Subcutaneous abdominal adipose tissue (tissue), 5 donors: ENCODE measurements at regions not wholly inside any gene's neighbourhood (a gene's known extent, or its start where the extent isn't known, plus 50 kb on each side); places are given as distances from the start of the nearest gene placed in this dataset.

Experiments
- H3K27ac ChIP-seq: one replicate; pipeline ENCODE4 v1.7.0; 2013; ENCODE audit warnings: low read depth, mild to moderate bottlenecking, inconsistent platforms, low read length, moderate library complexity
- H3K27me3 ChIP-seq, 5 donors: one replicate each; pipeline ENCODE4 v1.7.0; 2013; ENCODE audit warnings: low read length in 5 of 5, inconsistent platforms in 1 of 5; ENCODE audit not compliant: control insufficient read depth in 5 of 5, insufficient read depth in 4 of 5
- H3K36me3 ChIP-seq, 5 donors: one replicate each; pipeline ENCODE4 v1.7.0; 2013; ENCODE audit warnings: low read length in 5 of 5; ENCODE audit not compliant: control insufficient read depth in 5 of 5, insufficient read depth in 5 of 5
- H3K4me1 ChIP-seq, 5 donors: one replicate each; pipeline ENCODE4 v1.7.0; 2013; ENCODE audit warnings: low read length in 5 of 5, mild to moderate bottlenecking in 3 of 5, moderate library complexity in 1 of 5; ENCODE audit not compliant: control insufficient read depth in 5 of 5, insufficient read depth in 5 of 5
- H3K4me3 ChIP-seq, 5 donors: one replicate each; pipeline ENCODE4 v1.7.0; 2013; ENCODE audit warnings: low read length in 5 of 5, low read depth in 1 of 5
- H3K9ac ChIP-seq, 5 donors: one replicate each; pipeline ENCODE4 v1.7.0; 2013; ENCODE audit warnings: low read length in 5 of 5, mild to moderate bottlenecking in 4 of 5, moderate library complexity in 3 of 5
- H3K9me3 ChIP-seq, 5 donors: one replicate each; pipeline ENCODE4 v1.7.0; 2013; ENCODE audit warnings: low read length in 5 of 5; ENCODE audit not compliant: control insufficient read depth in 5 of 5
- donor health status: healthy.
- donor health status: healthy.
- donor health status: healthy.
- donor health status: healthy.
- donor health status: healthy.

DNA sequence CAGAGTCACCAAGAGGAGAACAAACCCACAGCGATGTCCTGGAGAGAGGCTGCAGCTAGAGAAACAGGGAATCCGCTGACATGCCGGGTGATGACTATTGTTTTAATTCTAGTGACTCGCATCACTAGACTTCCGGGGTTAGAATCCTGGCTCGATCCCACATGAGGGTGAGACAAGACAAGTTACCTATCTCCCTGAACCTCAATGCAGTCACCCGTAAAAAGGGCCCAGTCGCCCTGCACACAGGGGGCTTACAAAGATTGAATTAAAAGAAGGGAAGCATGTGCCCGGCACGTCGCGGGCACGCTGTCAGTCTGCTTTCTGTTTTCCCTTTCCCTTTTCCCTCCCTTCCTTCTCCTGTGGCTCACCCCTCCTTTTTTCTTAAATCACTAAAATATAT, 212.9 kb upstream of the FOXF1 start:
- no peaks in the 10 kb centered on the region for H3K36me3 ChIP-seq
- H3K27ac ChIP-seq = no peak overlapping the region
- peaks cover 0 to 14% (median 12%) of the 10 kb centered on the region in 5 donors for H3K4me1 ChIP-seq
- peaks cover 32 to 74% (median 60%) of the 10 kb centered on the region in 5 donors for H3K27me3 ChIP-seq
- peak overlapping the region in 4 of 5 donors; percentile 5 to 37 (median 17) for H3K4me3 ChIP-seq
- no peak overlapping the region for H3K9ac ChIP-seq
- H3K9me3 ChIP-seq = no peaks in the 10 kb centered on the region

DNA sequence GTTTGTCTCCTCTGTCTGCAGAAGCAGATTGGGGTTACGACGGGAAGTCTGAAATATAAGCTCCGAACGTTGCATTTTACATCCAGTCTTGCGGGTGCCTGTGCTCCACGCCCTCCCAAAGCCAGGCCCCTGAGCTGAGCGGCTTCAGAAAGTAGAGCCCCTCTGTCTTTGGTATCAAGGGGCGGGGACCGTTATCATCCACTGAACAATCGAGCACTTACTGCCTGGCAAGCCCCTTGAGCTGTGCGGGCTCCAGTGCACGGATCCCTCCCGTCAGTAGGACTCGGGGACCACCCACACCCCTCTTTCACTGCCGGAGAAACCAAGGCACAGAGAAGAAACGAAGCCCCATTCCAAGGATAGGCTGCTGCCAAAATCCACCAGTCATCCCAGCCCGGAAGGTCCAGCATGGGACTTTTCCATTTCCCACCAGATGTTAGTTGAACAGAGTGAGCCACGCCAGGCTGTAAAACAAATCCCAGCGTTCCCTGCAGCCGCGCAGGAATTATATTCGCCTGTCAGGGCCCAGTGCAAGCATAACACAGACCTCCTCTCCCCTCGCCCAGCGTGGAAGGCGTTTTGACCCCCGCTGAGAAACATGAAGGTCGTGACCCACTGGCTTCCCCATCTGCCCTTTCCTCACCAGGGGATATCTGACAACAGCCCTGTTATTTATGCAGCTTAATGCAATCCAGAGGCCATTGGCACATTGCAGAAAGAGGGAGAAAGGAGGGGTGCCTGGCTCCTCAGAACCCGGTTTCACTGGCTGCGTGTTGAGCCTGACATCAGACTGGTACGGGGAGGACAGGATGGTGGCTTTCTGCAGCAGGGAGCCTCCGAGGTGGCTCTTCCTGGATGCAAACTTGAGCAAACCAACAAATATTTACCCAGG, 212.2 kb upstream of the FOXF1 start:
- Histone ChIP-seq H3K9ac (no peak overlapping the region), H3K27me3 (peaks cover 32 to 69% (median 58%) of the 10 kb centered on the region in 5 donors), H3K36me3 (no peaks in the 10 kb centered on the region), H3K9me3 (no peaks in the 10 kb centered on the region), H3K27ac (no peak overlapping the region), H3K4me3 (peak overlapping the region in 4 of 5 donors; percentile 5 to 37 (median 17)), H3K4me1 (peaks cover 0 to 14% (median 12%) of the 10 kb centered on the region in 5 donors)

DNA sequence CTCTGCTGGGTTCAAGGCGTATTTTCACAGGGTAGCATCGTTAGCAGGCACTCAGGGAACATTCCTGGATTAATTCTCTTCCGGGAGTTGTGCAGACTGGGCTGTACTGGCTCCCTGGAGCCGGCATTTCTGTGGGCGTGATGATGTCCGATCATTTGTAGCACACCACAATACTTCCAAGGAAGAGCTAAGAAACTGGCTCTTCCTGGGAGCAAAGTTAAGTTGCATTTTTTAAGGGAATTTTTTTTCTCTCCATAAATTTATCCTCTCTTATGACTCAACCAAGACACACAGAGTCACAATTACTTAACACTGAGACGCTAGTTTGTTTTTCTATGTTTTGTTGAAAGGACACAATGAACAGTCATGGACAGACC, 211.6 kb upstream of the FOXF1 start:
- Histone ChIP-seq H3K4me3 (no peak overlapping the region), H3K4me1 (peaks cover 0 to 19% (median 15%) of the 10 kb centered on the region in 5 donors), H3K9me3 (no peaks in the 10 kb centered on the region), H3K36me3 (no peaks in the 10 kb centered on the region), H3K27ac (no peak overlapping the region), H3K27me3 (peaks cover 32 to 67% (median 58%) of the 10 kb centered on the region in 5 donors), H3K9ac (no peak overlapping the region)

DNA sequence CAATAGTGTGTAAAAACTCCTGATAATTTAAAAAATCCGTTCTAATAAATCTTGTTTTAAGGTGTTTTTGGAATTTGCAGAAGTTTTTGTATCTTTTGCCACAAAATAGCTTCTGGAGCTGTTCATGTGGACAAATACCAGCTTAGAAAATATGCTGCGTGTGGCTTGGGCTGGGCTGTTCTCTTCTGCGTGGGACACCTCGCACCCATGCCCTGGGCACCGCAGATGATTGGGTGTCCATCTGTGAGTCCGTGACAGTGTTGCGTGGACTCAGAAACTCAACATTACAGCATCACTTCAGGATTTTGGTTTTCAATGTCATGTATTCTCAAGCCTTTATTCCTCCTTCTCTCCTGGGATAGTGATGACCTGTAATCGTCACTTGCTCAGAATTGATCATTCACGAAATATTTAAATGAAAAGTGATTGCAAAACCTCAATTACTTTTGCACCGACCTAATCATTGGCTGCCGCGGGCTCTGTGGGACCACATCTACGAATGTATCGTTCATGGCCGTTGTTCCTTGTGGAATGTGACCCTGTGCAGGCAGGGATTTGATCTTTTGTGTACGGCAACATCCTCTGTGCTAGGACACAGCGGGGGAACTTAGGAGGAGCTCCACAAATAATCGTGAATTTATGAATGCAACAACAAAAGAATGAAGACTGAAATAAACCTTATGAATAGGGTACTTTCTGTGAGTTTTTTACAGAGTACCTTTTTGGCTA, 210.3 kb upstream of the FOXF1 start:
- H3K27me3 ChIP-seq = peaks cover 28 to 58% (median 50%) of the 10 kb centered on the region in 5 donors
- H3K36me3 ChIP-seq = no peaks in the 10 kb centered on the region
- H3K4me3 ChIP-seq = no peak overlapping the region
- no peak overlapping the region for H3K27ac ChIP-seq
- no peak overlapping the region for H3K9ac ChIP-seq
- peaks cover 0 to 27% (median 17%) of the 10 kb centered on the region in 5 donors for H3K4me1 ChIP-seq
- no peaks in the 10 kb centered on the region for H3K9me3 ChIP-seq

DNA sequence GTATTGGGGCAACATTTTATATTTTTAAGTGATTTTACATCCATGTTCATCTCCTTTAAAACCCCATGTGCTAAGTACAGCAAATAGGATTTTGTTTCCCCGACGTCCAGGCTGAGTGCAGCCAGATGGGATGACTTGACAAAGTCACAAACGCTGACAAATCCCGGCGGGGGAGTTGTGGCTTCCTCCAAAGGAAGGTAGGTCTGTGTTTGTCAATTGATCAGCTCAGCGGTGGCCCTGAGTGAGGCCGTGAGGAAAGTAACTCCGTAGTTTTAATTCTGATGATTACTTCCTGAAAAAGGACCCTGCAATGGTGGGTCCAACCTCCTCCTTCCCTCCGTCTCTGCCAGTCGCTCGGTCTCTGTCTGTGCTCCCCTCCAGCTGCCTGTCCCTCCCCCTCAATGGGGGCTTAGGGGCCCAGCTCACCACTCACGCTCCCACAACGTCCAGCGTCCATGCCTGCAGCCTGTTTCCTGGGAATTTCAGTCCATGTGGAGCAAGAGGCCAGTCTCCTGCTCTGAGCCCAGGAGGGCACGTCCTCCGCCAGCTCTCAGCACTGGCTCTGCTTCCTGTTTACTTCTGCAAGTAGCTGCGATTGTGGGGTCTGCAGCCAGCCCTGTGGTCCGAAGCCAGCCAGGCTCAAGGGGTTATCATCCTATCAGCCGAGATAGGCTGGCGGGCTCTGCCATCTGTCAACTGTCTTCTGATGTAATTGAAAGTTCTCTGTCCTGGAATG, 209.4 kb upstream of the FOXF1 start:
- H3K9ac ChIP-seq = no peak overlapping the region
- H3K27me3 ChIP-seq = peaks cover 21 to 56% (median 41%) of the 10 kb centered on the region in 5 donors
- H3K4me1 ChIP-seq = peaks cover 0 to 28% (median 17%) of the 10 kb centered on the region in 5 donors

DNA sequence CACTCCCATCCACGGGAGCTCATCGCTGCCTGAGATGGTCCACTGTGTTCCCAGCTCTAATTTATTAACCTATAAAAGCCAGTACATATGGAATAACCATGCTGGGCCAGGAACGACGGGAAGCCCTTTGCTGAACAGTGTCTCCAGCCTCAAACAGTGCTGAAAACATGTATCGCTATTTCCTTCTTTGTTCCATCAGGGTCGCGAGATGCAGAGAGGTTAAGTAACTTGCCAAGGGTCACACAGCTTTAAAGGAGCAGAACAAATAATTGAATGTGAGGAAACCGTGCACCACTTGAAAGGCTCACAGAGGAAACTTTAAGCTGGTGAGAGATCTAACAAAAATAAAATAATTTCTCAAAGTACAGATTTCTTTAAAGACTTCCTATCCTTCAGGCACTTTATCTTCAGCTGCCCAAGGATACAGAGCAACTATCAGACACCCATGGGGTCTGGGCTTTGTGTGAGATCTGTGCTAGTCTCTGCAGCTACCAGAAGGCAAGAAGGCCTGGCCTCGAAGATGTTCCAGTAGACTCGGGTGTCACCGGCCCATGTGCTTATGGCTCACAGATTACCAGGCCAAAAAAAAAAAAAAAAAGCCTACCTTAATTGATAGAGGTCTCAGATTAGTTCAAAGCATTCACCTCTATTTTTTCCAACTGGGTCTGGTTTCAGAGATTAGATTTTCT, 207.8 kb upstream of the FOXF1 start:
- H3K27me3 ChIP-seq = peaks cover 15 to 44% (median 26%) of the 10 kb centered on the region in 5 donors
- H3K27ac ChIP-seq = no peak overlapping the region
- H3K4me3 ChIP-seq = no peak overlapping the region
- no peaks in the 10 kb centered on the region for H3K9me3 ChIP-seq
- H3K36me3 ChIP-seq = no peaks in the 10 kb centered on the region
- H3K4me1 ChIP-seq = peaks cover 0 to 28% (median 14%) of the 10 kb centered on the region in 5 donors
- H3K9ac ChIP-seq = no peak overlapping the region

More for the DNA sequence above, 209.4 kb upstream of the FOXF1 start:
- no peaks in the 10 kb centered on the region for H3K9me3 ChIP-seq
- no peak overlapping the region for H3K27ac ChIP-seq
- peak overlapping the region in 2 of 5 donors; percentile 19 for H3K4me3 ChIP-seq
- H3K36me3 ChIP-seq = no peaks in the 10 kb centered on the region

DNA sequence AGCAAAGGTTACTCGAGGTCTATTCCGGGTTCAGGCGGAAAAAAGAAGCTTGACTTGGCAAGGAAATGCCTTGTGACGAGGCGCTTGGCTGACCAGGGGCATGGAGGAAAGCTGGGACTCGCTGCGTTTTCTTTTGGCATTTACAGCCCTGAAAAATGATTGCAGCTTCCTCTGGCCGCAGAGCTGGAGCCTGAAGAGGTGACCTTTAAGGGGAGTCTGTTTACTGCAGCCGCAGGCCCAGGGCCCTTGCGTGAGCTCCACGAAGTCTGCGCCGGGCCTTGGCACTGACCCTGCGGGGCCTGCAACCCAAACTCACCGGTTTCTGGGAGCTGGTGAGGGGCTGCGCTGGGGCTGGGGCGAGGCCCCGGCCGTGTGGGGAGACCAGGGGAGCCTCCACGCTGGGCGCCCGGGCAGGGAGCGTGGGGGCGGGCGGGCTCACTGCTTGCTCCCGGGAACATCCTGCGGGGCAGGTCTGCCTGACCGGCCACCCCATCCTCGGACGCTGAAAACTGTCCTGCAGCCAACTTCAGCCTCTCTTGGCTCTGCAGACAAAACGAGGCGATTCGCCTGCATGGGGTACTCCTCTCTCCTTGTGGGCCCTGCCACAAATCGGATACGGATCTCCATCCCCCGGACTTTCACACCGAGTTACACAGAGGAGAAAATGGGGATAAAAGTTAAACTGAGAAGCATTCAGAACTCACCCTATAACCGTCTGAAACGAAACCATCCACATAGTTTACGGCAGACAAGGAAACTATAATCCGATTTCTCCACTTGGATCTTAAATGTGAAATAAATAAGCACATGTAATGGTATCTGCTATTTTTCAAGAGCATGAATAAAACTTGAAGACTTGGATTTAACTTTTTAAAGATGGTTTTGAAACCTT, 206.3 kb upstream of the FOXF1 start:
- peaks cover 10 to 30% (median 16%) of the 10 kb centered on the region in 5 donors for H3K27me3 ChIP-seq
- peak overlapping the region in 3 of 5 donors; percentile 17 to 44 (median 40) for H3K4me3 ChIP-seq
- no peak overlapping the region for H3K27ac ChIP-seq

DNA sequence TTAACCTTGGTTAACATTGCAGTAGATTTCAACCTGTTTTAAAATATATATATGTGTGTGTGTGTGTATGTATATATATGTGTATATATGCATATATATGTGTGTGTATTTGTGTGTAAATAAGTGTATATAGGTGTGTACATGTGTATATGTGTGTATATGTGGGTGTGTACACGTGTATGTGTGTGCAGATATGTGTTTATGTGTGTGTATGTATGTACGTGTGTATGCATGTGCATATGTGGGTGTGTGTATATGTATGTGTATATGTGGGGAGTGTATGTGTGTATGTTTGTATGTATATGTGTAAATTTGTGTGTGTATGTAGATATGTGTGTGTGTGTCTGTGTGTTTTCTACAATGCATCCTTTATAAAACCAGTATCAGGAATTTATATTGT, 205.5 kb upstream of the FOXF1 start:
- H3K4me3 ChIP-seq = no peak overlapping the region
- H3K9ac ChIP-seq = no peak overlapping the region
- H3K27ac ChIP-seq = no peak overlapping the region
- H3K27me3 ChIP-seq = peaks cover 7 to 29% (median 16%) of the 10 kb centered on the region in 5 donors
- H3K36me3 ChIP-seq = no peaks in the 10 kb centered on the region
- peaks cover 0 to 22% (median 3%) of the 10 kb centered on the region in 5 donors for H3K4me1 ChIP-seq
- H3K9me3 ChIP-seq = no peaks in the 10 kb centered on the region

More for the DNA sequence above, 206.3 kb upstream of the FOXF1 start:
- no peaks in the 10 kb centered on the region for H3K36me3 ChIP-seq
- H3K9me3 ChIP-seq = no peaks in the 10 kb centered on the region
- peaks cover 0 to 22% (median 3%) of the 10 kb centered on the region in 5 donors for H3K4me1 ChIP-seq
- H3K9ac ChIP-seq = no peak overlapping the region
